HG03520 (cell line): ENCODE measurements at regions not wholly inside any gene's neighbourhood (a gene's known extent, or its start where the extent isn't known, plus 50 kb on each side); places are given as distances from the start of the nearest gene placed in this dataset.
"Not testable (repeated sequence)": the region's sequence is repeated elsewhere in the genome, so short reads cannot be mapped to it uniquely, and the experiment has no call there.

ENCODE experiments used
- ATAC-seq: cut with Tn5 transposase; IDR thresholded peaks from one replicate; pipeline ENCODE4 v1.9.1; 2021; ENCODE audit warnings: mild to moderate bottlenecking, moderate library complexity; ENCODE audit not compliant: unreplicated experiment

- ATAC-seq = not testable (repeated sequence)
Measured at GRCh38 chr16:29330623-29331022, 75.9 kb downstream of the NPIPB11 start.

GRCh38 chr16:29328528-29328927 is 78.0 kb downstream of the NPIPB11 start:
- not testable (repeated sequence) for ATAC-seq

DNA sequence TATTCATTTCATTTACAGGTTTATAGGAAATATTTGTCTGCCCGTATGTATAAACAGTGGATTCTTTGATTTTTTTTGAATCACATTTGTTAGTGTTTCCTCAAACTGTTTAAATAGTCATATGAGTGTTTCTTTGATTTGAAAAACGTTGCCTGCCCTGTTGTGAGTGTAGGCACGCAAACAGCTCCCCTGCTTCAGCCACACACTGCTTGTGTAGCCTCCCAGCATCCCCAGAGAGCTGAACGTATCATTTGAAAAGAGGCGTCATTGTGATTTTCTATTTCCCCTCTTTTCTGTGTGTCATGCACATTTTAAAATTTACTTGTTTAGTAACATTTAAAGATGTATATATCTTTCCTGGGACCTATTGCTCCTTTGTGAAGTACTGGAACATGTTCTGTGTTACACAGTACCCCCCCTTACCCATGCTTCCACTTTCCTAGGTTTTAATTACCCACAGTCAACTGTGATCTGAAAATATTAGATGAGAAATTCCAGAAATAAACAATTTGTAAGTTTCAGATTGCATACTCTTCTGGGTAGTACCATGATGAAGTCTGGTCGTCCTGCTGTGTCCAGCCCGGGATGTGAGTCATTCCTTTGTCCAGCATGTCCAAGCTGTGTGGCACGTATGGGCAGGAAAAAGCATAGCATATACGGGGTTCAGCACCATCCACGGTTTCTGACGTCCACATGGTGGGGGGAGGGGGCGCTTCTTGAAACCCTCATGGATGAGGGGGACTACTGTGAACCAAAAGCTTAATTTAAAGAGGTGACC is 78.7 kb downstream of the NPIPB11 start:
- ATAC-seq = not testable (repeated sequence)

- not testable (repeated sequence) for ATAC-seq
Measured at GRCh38 chr16:29326164-29327125, 80.1 kb downstream of the NPIPB11 start.

DNA sequence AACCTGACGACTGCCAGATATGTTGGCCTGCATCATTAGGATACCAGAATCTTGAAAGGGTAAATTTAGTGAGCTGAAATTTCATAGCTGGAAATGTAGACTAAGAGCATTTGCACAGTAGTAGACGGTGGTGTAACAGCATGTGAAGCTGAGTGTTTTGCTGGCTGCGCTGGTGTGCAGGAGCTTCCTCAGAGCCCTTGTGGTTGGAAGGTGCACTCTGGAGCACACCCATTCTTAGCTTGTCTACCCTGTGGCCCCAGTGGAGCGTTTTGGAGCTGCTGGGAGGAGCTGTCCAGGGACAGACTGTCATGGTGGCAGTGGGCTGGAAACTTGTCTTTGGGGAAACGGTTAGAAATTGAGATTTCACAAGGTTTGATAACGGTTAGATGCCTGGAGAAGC is 82.8 kb downstream of the NPIPB11 start:
- ATAC-seq = not testable (repeated sequence)

GRCh38 chr16:29321585-29321984 is 84.9 kb downstream of the NPIPB11 start:
- ATAC-seq = no peak

DNA sequence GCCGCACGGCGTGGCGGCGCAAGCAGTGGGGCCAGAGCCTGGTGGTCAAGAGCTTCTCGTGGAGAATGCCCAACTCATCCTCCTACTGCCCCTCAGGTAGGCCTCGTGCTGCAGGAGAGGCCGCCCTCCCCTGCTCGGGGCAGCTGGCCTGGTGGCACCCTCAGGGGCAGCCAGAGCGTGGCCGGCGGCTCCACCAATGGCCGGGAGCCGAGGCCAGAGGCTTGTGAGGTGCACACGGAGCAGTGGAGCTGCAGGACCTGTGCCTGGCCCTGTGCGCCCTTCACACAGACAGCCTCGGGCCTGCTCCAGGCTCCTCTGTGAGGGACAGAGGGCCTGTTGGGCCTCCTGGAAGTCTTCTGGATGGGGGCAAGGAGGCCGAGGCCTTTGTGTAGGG is 85.5 kb downstream of the NPIPB11 start:
- ATAC-seq = no peak

- no peak for ATAC-seq
Measured at GRCh38 chr16:29320274-29320999, 86.1 kb downstream of the NPIPB11 start.

- ATAC-seq = no peak
Measured at GRCh38 chr16:29319726-29320125, 86.8 kb downstream of the NPIPB11 start.

- ATAC-seq = not testable (repeated sequence)
Measured at GRCh38 chr16:29318561-29318968, 87.9 kb downstream of the NPIPB11 start.

- ATAC-seq = no peak
Measured at GRCh38 chr16:29318037-29318436, 88.5 kb downstream of the NPIPB11 start.

DNA sequence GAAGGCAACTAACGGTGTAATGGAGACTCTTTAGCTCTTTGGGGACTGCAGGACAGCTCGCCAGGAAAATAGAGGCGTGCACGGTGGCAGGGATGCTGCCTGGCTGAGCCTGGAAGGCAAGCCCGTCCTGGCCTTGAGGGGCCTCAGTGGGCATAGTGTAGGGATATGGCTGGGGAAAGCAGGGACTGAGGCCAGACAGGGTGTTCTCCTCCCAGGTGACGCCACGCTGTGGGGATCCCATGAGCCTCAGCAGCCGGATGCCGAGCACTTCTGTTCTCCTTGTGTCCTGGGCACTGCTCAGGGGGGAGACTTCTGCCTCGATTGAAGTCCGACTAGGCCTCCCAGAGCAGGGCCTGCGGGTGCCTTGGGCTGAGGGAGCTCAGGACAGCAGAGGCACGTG is 89.2 kb downstream of the NPIPB11 start:
- ATAC-seq = no peak

GRCh38 chr16:29316761-29317183 is 89.7 kb downstream of the NPIPB11 start:
- no peak for ATAC-seq

DNA sequence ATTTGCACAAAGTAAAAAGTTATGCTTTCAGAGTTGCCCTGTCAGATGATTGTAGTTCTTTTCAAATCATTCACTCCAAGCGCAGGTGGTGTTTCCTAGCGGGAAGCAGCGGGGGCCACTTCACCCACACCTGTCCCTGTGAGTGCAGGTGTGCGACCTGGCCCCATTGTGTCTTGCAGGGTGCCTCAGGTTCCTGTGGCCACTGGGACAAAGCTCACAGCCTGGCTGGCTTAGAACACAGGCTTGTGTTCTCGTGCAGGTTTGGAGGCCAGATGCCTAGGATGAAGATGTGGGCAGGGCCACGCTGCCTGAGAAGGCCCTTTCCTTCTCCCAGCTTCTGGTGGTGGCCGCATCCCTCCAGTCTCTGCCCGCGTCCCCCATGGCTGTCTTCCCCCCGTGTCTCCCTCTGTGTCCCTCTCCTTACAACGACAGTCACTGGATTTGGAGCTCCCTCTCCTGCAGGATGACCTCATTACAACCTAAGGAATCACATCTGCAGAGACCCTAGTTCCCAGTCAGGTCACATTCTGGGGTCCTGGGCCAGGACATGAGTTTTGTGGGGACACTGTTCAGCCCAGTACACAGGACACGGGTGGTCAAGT is 90.5 kb downstream of the NPIPB11 start:
- no peak for ATAC-seq

DNA sequence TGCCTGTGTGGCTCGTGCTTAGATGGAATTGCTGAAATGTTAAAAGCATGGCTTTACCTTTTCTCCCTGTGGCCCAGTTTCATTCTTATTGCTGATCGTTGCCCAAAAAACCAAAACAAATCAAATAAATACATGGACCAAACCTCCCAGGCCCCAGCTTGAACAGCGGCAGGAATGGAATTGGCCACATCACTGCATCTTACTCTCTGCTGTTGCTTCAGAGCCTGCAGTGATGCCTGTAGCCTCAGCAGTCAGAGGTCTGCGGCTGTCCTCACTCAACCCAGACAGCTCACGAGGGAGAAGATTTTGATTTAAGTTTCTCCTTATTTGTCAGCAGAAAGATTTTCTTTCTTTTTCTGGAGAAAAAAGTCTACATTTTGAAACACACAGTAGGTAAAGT is 91.5 kb downstream of the NPIPB11 start:
- ATAC-seq = no peak

DNA sequence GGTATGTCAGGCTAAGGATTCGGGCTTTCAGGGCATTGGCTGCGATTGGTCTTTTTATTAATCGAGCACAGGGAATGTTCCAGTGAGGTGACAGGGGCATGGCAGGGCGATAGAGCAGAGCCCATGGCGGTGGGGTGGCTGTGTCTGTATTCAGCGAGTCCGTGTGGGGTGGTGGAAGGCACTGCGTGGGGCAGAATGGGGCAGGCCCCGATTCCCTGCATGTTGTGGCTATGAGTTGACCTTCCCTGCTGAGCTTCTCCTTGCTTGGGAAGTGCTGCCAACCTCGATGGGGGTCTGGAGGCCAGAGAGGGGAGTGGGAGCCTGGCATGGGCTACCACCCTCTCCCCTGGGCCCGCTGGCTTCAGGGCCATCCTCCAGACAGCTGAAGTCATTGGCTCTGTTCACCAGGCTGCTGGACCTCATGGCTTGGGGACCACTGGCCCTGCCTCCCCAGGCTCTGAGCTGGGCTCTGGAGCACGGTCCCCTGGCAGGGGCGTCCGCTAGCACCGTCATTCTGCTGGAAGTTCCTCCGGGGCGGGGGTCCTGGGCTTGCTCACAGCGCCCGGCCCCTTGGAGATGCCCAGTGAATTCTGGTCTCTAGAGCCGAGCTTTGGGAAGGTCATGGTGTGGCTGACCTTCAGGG is 92.1 kb downstream of the NPIPB11 start:
- no peak for ATAC-seq

- no peak for ATAC-seq
Measured at GRCh38 chr16:29313559-29314048, 92.9 kb downstream of the NPIPB11 start.

GRCh38 chr16:29312835-29313558 is 93.5 kb downstream of the NPIPB11 start:
- ATAC-seq = no peak

- ATAC-seq = not testable (repeated sequence)
Measured at GRCh38 chr16:29312345-29312675, 94.2 kb downstream of the NPIPB11 start.
